HG03095 (cell line): ENCODE measurements at regions not wholly inside any gene's neighbourhood (a gene's known extent, or its start where the extent isn't known, plus 50 kb on each side); places are given as distances from the start of the nearest gene placed in this dataset.
"Not testable (repeated sequence)": the region's sequence is repeated elsewhere in the genome, so short reads cannot be mapped to it uniquely, and the experiment has no call there.

ENCODE experiments used
- ATAC-seq: cut with Tn5 transposase; IDR thresholded peaks from one replicate; pipeline ENCODE4 v1.9.1; 2021; ENCODE audit warnings: moderate library complexity; ENCODE audit not compliant: unreplicated experiment

- no peak for ATAC-seq
These were observed 631.5 kb upstream of the NRP1 start for GRCh38 chr10:33965795-33966581.

GRCh38 chr10:33963729-33964128 lies 629.3 kb upstream of the NRP1 start:
- no peak for ATAC-seq

DNA sequence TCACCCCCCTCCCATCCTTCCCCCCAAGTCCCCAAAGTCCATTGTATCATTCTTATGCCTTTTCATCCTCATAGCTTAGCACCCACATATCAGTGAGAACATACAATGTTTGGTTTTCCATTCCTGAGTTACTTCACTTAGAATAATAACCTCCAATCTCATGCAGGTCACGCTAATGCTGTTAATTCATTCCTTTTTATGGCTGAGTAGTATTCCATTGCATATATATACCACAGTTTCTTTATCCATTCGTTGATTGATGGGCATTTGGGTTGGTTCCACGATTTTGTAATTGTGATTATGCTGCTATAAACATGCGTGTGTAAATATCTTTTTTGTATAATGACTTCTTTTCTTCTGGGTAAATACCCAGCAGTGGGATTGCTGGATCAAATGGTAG lies 621.9 kb upstream of the NRP1 start:
- not testable (repeated sequence) for ATAC-seq

DNA sequence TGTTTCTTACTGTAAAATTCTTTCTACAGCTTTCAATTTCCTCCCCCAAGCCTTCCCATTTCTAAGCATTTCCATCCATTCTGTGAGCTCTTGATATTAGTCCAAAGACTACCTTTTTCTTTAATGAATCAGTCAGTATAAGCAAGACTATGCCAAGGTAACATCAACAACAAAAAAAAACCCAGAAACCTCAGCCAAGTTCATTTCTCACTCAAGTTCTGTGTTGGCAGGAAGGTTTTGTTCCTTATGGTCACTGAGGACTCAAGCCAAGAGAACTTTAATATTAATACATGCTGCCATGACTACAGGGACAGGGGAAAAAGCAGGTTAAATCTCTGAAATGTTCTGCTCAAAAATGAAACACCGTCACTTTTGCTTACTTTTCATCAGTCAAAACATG lies 621.2 kb upstream of the NRP1 start:
- ATAC-seq: no peak

DNA sequence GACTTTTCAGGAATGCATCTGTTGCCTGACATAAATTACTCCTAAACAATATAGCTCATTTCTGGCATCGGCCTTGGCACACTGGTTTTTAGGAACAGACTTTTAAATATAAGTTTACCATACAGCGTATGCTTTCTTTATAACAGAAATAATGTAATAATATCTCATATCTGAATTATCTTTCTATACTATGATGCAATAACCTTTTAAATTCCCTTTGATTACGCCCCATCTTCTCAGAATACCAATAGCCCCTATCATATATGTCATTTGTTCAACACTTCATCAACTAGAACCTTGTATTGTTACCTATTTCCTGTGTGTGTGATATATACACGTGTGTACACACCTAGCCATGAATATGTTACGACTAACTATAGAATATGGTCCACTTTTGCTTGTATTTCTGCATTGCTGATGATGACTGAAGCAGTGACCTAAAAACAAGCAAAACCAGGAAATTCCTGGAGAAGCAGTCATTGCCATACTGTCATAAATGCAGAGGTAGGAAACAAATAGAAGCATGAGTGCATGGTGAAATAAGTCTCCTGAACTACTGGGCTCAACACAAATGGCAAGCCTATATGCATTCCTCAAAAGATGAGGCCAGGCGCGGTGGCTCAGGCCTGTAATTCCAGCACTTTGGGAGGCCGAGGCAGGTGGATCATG lies 618.4 kb upstream of the NRP1 start:
- no peak for ATAC-seq

DNA sequence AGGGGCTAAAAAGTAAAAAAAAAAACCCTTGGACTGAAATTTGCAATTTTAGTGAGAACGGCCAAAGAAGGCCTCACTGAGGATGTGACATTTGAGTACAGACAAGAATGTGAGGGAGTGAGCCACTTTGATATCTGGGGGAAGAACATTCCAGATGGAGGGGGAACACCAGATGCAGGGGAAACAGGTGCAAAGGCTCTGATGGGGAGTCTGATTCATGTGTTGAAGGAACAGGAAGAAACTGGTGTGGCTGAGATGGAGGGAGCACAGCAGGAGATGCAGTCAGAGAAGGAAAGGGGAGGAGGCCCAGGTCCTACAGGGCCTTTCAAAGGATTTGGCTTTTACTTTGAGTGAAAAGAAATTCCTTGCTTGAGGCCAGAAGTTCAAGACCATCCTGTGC lies 615.7 kb upstream of the NRP1 start:
- ATAC-seq: no peak

GRCh38 chr10:33947544-33947943 lies 613.1 kb upstream of the NRP1 start:
- no peak for ATAC-seq

DNA sequence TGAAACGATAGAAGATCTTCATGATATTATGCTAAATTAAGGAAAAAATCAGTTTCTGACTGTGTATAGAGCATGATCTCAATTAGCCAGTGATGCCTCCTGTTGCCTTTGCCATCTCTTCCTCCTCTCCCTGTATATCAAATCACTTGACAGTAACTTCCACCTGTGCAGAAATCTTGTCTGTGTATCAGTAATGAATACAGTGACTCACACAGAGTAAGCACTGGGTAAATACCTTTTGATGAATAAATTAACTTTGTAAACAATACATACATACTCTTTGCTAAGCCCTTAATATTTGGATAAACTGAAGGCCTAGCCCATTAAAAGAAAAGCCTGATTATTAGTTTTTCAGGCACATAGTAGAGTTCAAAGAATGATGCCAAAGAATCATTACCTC lies 610.6 kb upstream of the NRP1 start:
- no peak for ATAC-seq

DNA sequence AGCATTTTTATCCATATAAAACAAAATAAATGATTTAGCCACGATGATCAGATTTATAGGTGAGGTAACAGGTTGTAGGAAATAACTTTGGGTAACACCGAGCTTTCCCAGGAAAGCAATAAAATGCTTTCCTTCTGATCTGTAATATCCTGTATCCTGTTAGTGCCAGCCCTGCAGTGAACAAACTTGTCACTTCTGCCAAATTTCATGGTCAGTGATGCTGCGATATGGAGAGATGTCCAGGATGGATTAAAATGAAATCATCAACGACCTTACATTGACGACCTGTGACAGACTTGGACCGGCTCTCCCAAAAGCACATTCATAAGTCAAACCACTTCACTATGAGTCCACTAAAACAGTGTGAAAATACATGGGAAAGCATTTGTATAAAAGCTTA lies 608.0 kb upstream of the NRP1 start:
- no peak for ATAC-seq

DNA sequence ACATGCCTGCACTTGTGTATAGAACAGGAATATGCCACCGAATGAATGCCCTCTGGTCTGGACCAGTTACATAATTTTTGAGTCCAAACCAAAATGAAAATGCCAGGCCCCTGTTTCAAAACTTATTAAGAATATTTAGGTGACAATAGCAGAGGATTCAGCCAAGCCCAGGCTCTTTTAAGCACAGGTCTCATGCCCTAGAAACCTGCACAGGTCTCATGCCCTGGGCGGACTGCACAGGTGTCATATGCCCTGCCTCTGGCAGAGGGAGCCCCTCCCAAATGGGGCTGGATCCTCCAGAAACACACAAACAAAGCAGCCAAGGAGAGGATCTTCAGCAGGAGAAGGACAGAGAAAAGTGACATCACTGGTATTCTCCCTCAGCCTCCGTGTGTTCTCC lies 605.4 kb upstream of the NRP1 start:
- ATAC-seq: no peak

GRCh38 chr10:33939410-33939809 lies 604.9 kb upstream of the NRP1 start:
- no peak for ATAC-seq

GRCh38 chr10:33938001-33938400 lies 603.5 kb upstream of the NRP1 start:
- ATAC-seq: no peak

- ATAC-seq: no peak
These were observed 602.7 kb upstream of the NRP1 start for GRCh38 chr10:33937036-33937730.

GRCh38 chr10:33935350-33935749 lies 600.9 kb upstream of the NRP1 start:
- ATAC-seq: no peak

DNA sequence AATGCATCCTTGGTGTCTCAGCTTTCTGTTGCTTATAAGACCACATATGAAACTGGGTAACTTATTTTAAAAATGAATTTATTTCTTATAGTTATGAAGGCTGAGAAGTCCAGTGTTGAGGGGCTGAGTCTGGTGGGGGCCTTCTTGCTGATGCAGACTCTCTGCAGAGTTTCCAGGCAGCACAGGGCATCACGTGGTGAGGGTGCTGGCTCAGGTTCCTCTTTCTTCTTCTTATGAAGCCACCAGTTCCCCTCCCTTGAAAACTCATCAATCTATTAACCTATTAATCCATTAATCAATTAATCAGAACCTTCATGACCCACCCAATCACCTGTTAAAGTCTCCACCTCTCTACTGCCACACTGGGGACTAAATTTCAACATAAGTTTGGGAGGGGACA lies 595.6 kb upstream of the NRP1 start:
- no peak for ATAC-seq

- ATAC-seq: no peak
These were observed 592.9 kb upstream of the NRP1 start for GRCh38 chr10:33927347-33927746.

- ATAC-seq: no peak
These were observed 587.6 kb upstream of the NRP1 start for GRCh38 chr10:33921970-33922605.

- ATAC-seq: no peak
These were observed 585.9 kb upstream of the NRP1 start for GRCh38 chr10:33920351-33920750.

DNA sequence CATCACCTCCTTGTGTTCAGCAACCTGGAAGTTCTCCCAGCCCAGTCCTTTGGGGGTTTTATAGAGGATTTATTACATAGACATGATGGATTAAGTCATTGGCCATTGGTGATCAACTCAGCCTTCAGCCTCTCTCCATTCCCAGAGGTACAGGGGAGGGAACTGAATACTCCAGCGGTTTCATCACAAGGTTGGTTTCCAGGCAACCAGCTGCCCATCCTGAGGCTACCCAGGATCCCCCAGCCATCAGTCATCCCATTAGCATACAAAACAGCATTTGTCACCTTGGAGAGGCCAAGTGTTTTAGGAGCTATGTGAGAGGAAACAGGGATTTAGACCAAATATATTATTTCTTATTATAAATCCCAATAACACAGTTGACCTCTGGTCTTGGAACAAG lies 584.8 kb upstream of the NRP1 start:
- ATAC-seq: no peak

GRCh38 chr10:33917069-33917780 lies 582.8 kb upstream of the NRP1 start:
- ATAC-seq: no peak

GRCh38 chr10:33914746-33915145 lies 580.3 kb upstream of the NRP1 start:
- ATAC-seq: no peak
